GM18505 (cell line): ENCODE measurements at regions not wholly inside any gene's neighbourhood (a gene's known extent, or its start where the extent isn't known, plus 50 kb on each side); places are given as distances from the start of the nearest gene placed in this dataset.

Experiments
- ATAC-seq: cut with Tn5 transposase; IDR thresholded peaks from one replicate; pipeline ENCODE4 v1.9.1; 2021; ENCODE audit not compliant: unreplicated experiment
- POLR2A ChIP-seq: IDR thresholded peaks from 4 replicates; pipeline ENCODE4 v1.6.1; 2011; ENCODE audit warnings: borderline replicate concordance; ENCODE audit not compliant: insufficient read depth, insufficient read length; ENCODE audit errors: extremely low read depth

GRCh38 chr3:170726976-170727661 is 141.2 kb upstream of the SLC7A14 start:
- TF ChIP-seq POLR2A: no peak
- ATAC-seq: no peak

- TF ChIP-seq POLR2A: no peak
- ATAC-seq: no peak
These were observed 139.4 kb upstream of the SLC7A14 start for GRCh38 chr3:170725285-170725731.

- no peak for ATAC-seq
- no peak for TF ChIP-seq POLR2A
These were observed 138.9 kb upstream of the SLC7A14 start for GRCh38 chr3:170724599-170725280.

- ATAC-seq: no peak
- TF ChIP-seq POLR2A: no peak
These were observed 137.4 kb upstream of the SLC7A14 start for GRCh38 chr3:170723241-170723640.

- no peak for ATAC-seq
These were observed 135.7 kb upstream of the SLC7A14 start for GRCh38 chr3:170721563-170721962.

GRCh38 chr3:170719300-170719699 is 133.4 kb upstream of the SLC7A14 start:
- TF ChIP-seq POLR2A: no peak
- ATAC-seq: no peak

More at GRCh38 chr3:170721563-170721962, 135.7 kb upstream of the SLC7A14 start:
- no peak for TF ChIP-seq POLR2A

- no peak for ATAC-seq
These were observed 133.0 kb upstream of the SLC7A14 start for GRCh38 chr3:170718848-170719247.

GRCh38 chr3:170717410-170718402 is 131.8 kb upstream of the SLC7A14 start:
- ATAC-seq: no peak
- no peak for TF ChIP-seq POLR2A

More at GRCh38 chr3:170718848-170719247, 133.0 kb upstream of the SLC7A14 start:
- TF ChIP-seq POLR2A: no peak

GRCh38 chr3:170716172-170716805 is 130.4 kb upstream of the SLC7A14 start:
- ATAC-seq: no peak
- TF ChIP-seq POLR2A: no peak

- no peak for ATAC-seq
- TF ChIP-seq POLR2A: no peak
These were observed 129.0 kb upstream of the SLC7A14 start for GRCh38 chr3:170714562-170715535.

GRCh38 chr3:170714122-170714521 is 128.2 kb upstream of the SLC7A14 start:
- ATAC-seq: no peak
- no peak for TF ChIP-seq POLR2A

GRCh38 chr3:170713653-170714052 is 127.8 kb upstream of the SLC7A14 start:
- TF ChIP-seq POLR2A: no peak
- ATAC-seq: no peak
